ENCODE measurements at regions not wholly inside any gene's neighbourhood (a gene's known extent, or its start where the extent isn't known, plus 50 kb on each side); places are given as distances from the start of the nearest gene placed in this dataset.

GRCh38 chr11:23236826-23237555 lies 376.7 kb upstream of the CCDC179 start:
- H3K27me3 ChIP-seq (replicated peaks; ENCODE audit: insufficient read depth), result no peaks in the 10 kb centered on the region
- H3K79me2 ChIP-seq (ENCODE audit: insufficient read depth), result no peaks in the 10 kb centered on the region
- peaks cover 4% of the 10 kb centered on the region for H3K9me2 ChIP-seq (ENCODE audit: insufficient read depth)
- H3K36me3 ChIP-seq (ENCODE audit: low read depth), result no peaks in the 10 kb centered on the region
- peaks cover 23% of the 10 kb centered on the region for H3K4me1 ChIP-seq (ENCODE audit: insufficient read depth)
- no peak overlapping the region for H3K9ac ChIP-seq
- no peak overlapping the region for H2AFZ ChIP-seq
- in situ Hi-C loops (cut with MboI), result no loop called here
- H4K20me1 ChIP-seq (ENCODE audit: insufficient read depth), result no peaks in the 10 kb centered on the region
- H3K27ac ChIP-seq, result no peak overlapping the region
- H3K9me3 ChIP-seq (ENCODE audit: low read depth), result no peaks in the 10 kb centered on the region
- H3F3A ChIP-seq (ENCODE audit: insufficient read depth), result peaks cover 13% of the 10 kb centered on the region; the same call in 1 of the 2 replicates
- no peak overlapping the region for H3K4me3 ChIP-seq
- 6 to 10% methylated on average over 2 of the region's 2 CpGs for WGBS, 2 experiments (ENCODE audit: low coverage in 1 of 2, low lambda C conversion rate in 2 of 2, missing lambda C conversion rate in 2 of 2)
- DNase-seq, result peak; percentile 67
- TF ChIP-seq EZH2phosphoT487 (IDR thresholded peaks at IDR 0.05; ENCODE audit: insufficient read depth, low read depth), result no peak
- no peak for TF ChIP-seq EZH2 (IDR thresholded peaks at IDR 0.05; ENCODE audit: insufficient read depth, poor library complexity, severe bottlenecking)
- H3K4me2 ChIP-seq (ENCODE audit: unreplicated experiment), result peak overlapping the region; percentile 31

- no peak overlapping the region for H3K4me2 ChIP-seq (ENCODE audit: unreplicated experiment)
- no peaks in the 10 kb centered on the region for H3K79me2 ChIP-seq (ENCODE audit: insufficient read depth)
- H3F3A ChIP-seq (ENCODE audit: insufficient read depth), result no peaks in the 10 kb centered on the region
- DNase-seq, result no peak
- TF ChIP-seq EZH2phosphoT487 (IDR thresholded peaks at IDR 0.05; ENCODE audit: insufficient read depth, low read depth), result no peak
- TF ChIP-seq EZH2 (IDR thresholded peaks at IDR 0.05; ENCODE audit: insufficient read depth, poor library complexity, severe bottlenecking), result no peak
- no peaks in the 10 kb centered on the region for H3K27me3 ChIP-seq (replicated peaks; ENCODE audit: insufficient read depth)
- no peak overlapping the region for H2AFZ ChIP-seq
- H3K9me3 ChIP-seq (ENCODE audit: low read depth), result no peaks in the 10 kb centered on the region
- no peak overlapping the region for H3K27ac ChIP-seq
- H3K9ac ChIP-seq, result no peak overlapping the region
- H3K9me2 ChIP-seq (ENCODE audit: insufficient read depth), result no peaks in the 10 kb centered on the region
- H3K4me3 ChIP-seq, result no peak overlapping the region
- no peaks in the 10 kb centered on the region for H3K36me3 ChIP-seq (ENCODE audit: low read depth)
- no peaks in the 10 kb centered on the region for H4K20me1 ChIP-seq (ENCODE audit: insufficient read depth)
- H3K4me1 ChIP-seq (ENCODE audit: insufficient read depth), result no peaks in the 10 kb centered on the region
- WGBS, 2 experiments (ENCODE audit: low coverage in 1 of 2, low lambda C conversion rate in 2 of 2, missing lambda C conversion rate in 2 of 2), result 91 to 93% methylated on average over 1 of the region's 1 CpG
- in situ Hi-C loops (cut with MboI), result no loop called here
Measured at GRCh38 chr11:23252426-23252825, 392.2 kb upstream of the CCDC179 start.

DNA sequence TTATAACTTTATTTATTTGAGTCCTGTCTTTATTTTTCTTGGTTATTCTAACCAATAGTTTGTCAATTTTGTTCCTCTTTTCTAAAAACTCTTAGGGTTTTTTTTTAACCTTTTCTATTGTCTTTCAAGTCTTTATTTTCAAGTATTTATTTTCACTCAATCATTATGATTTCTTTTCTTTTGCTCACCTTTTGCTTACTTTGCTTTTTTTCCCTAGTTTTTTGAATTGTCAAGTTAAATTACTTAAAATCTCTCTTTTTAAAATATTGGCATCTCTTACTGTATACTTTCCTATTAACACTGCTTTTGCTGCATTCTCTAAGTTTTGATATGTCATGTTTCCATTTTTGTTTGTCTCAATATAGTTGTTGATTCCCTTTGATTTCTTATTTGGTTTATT lies 396.8 kb upstream of the CCDC179 start:
- no peaks in the 10 kb centered on the region for H3K9me3 ChIP-seq (ENCODE audit: low read depth)
- H3K27ac ChIP-seq, result no peak overlapping the region
- H4K20me1 ChIP-seq (ENCODE audit: insufficient read depth), result no peaks in the 10 kb centered on the region
- H3K4me1 ChIP-seq (ENCODE audit: insufficient read depth), result no peaks in the 10 kb centered on the region
- H3K79me2 ChIP-seq (ENCODE audit: insufficient read depth), result no peaks in the 10 kb centered on the region
- no peaks in the 10 kb centered on the region for H3K9me2 ChIP-seq (ENCODE audit: insufficient read depth)
- no peaks in the 10 kb centered on the region for H3K27me3 ChIP-seq (replicated peaks; ENCODE audit: insufficient read depth)
- no peak overlapping the region for H3K4me3 ChIP-seq
- no peak overlapping the region for H2AFZ ChIP-seq
- in situ Hi-C loops (cut with MboI), result no loop called here
- H3K9ac ChIP-seq, result no peak overlapping the region
- no peaks in the 10 kb centered on the region for H3F3A ChIP-seq (ENCODE audit: insufficient read depth)
- no peak for TF ChIP-seq EZH2 (IDR thresholded peaks at IDR 0.05; ENCODE audit: insufficient read depth, poor library complexity, severe bottlenecking)
- TF ChIP-seq EZH2phosphoT487 (IDR thresholded peaks at IDR 0.05; ENCODE audit: insufficient read depth, low read depth), result no peak
- H3K36me3 ChIP-seq (ENCODE audit: low read depth), result no peaks in the 10 kb centered on the region
- DNase-seq, result no peak
- H3K4me2 ChIP-seq (ENCODE audit: unreplicated experiment), result no peak overlapping the region

DNA sequence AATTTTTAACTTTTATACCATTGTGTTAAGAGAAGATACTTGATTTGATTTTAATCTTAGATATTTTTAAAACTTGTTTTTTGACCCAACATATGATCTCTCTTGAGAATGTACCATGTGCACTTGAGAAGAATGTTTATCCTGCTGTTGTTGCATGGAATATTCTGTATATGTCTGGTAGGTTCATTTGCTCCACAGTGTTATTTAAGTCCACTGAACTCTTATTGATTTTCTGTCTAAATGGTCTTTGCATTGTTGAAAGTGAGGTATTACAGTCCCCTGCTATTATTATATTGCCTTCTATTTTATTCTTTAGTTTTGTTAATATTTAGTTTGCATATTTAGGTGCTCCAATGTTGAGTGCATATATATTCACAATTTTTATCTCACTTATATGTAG lies 397.3 kb upstream of the CCDC179 start:
- Histone ChIP-seq H3K9me2 (ENCODE audit: insufficient read depth) (no peaks in the 10 kb centered on the region), H3K27me3 (replicated peaks; ENCODE audit: insufficient read depth) (no peaks in the 10 kb centered on the region), H3K27ac (no peak overlapping the region), H2AFZ (no peak overlapping the region), H3K9ac (no peak overlapping the region), H3K9me3 (ENCODE audit: low read depth) (no peaks in the 10 kb centered on the region), H4K20me1 (ENCODE audit: insufficient read depth) (no peaks in the 10 kb centered on the region), H3K4me3 (no peak overlapping the region), H3K36me3 (ENCODE audit: low read depth) (no peaks in the 10 kb centered on the region), H3F3A (ENCODE audit: insufficient read depth) (no peaks in the 10 kb centered on the region), H3K79me2 (ENCODE audit: insufficient read depth) (no peaks in the 10 kb centered on the region), H3K4me1 (ENCODE audit: insufficient read depth) (no peaks in the 10 kb centered on the region), H3K4me2 (ENCODE audit: unreplicated experiment) (no peak overlapping the region)
- no peak for DNase-seq
- in situ Hi-C loops (cut with MboI), result no loop called here
- no peak for TF ChIP-seq EZH2 (IDR thresholded peaks at IDR 0.05; ENCODE audit: insufficient read depth, poor library complexity, severe bottlenecking)
- no peak for TF ChIP-seq EZH2phosphoT487 (IDR thresholded peaks at IDR 0.05; ENCODE audit: insufficient read depth, low read depth)

DNA sequence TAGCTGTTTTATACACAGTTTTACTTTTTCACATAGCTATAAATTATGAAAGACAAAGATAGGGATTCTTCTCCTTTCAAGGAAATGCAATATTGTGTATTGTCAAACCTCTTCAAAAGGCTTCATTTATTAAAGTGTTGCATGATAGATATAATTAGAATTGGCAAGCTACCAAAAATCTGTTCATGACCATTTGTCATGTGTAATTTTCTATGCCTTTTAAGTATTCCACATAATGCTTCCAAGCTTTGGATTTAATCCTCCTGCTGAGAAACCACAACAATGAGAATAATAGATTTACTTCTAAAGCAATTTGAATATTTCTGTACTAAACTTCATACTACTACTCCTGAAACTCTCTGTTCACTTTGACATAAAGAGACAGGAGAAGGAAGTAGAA lies 403.2 kb upstream of the CCDC179 start:
- Histone ChIP-seq H3K27me3 (replicated peaks; ENCODE audit: insufficient read depth) (no peaks in the 10 kb centered on the region), H3K79me2 (ENCODE audit: insufficient read depth) (no peaks in the 10 kb centered on the region), H3K9me2 (ENCODE audit: insufficient read depth) (no peaks in the 10 kb centered on the region), H3K27ac (no peak overlapping the region), H4K20me1 (ENCODE audit: insufficient read depth) (no peaks in the 10 kb centered on the region), H3F3A (ENCODE audit: insufficient read depth) (no peaks in the 10 kb centered on the region), H3K4me1 (ENCODE audit: insufficient read depth) (no peaks in the 10 kb centered on the region), H3K9me3 (ENCODE audit: low read depth) (no peaks in the 10 kb centered on the region), H3K4me3 (no peak overlapping the region), H3K9ac (no peak overlapping the region), H3K4me2 (ENCODE audit: unreplicated experiment) (no peak overlapping the region), H3K36me3 (ENCODE audit: low read depth) (no peaks in the 10 kb centered on the region), H2AFZ (no peak overlapping the region)
- no peak for DNase-seq
- in situ Hi-C loops (cut with MboI), result no loop called here
- TF ChIP-seq EZH2 (IDR thresholded peaks at IDR 0.05; ENCODE audit: insufficient read depth, poor library complexity, severe bottlenecking), result no peak

Data from GM23248 (cell line).